Activated B cell treated with CpG ODN at 0.5 μM for 24 hours (primary cell): ENCODE measurements at regions not wholly inside any gene's neighbourhood (a gene's known extent, or its start where the extent isn't known, plus 50 kb on each side); places are given as distances from the start of the nearest gene placed in this dataset.
"Not testable (repeated sequence)": the region's sequence is repeated elsewhere in the genome, so short reads cannot be mapped to it uniquely, and the experiment has no call there.

Experiments
- ATAC-seq: fragments of 200-7000 bp; cut with Tn5 transposase; one replicate; pipeline ENCODE4 v1.10.0; 2021; ENCODE audit warnings: low read depth, mild to moderate bottlenecking, moderate library complexity
- CTCF ChIA-PET: fragments of 350-600 bp; sonication (Branson Sonifier 250); formaldehyde crosslinking; loops from one replicate; lab custom pipeline; 2021; ENCODE audit warnings: antibody characterized with exemption; lab: Charles Lee
- POLR2A ChIA-PET: fragments of 350-600 bp; sonication (Branson Sonifier 250); formaldehyde crosslinking; loops from one replicate; lab custom pipeline; 2021; ENCODE audit warnings: antibody characterized with exemption; lab: Charles Lee
- DNase-seq: peaks from one replicate; pipeline ENCODE4 v3.0.0; 2022
- H3K27ac Mint-ChIP-seq: one replicate; pipeline ENCODE4 v1.8.0; 2020; ENCODE audit warnings: mixed read lengths
- H3K27me3 Mint-ChIP-seq: one replicate; pipeline ENCODE4 v1.8.0; 2021; ENCODE audit warnings: mixed read lengths
- H3K36me3 Mint-ChIP-seq: one replicate; pipeline ENCODE4 v1.8.0; 2021; ENCODE audit warnings: low read depth, mixed read lengths
- H3K4me1 Mint-ChIP-seq: one replicate; pipeline ENCODE4 v1.8.0; 2021; ENCODE audit warnings: mixed read lengths
- H3K4me3 Mint-ChIP-seq: one replicate; pipeline ENCODE4 v1.8.0; 2020; ENCODE audit warnings: mild to moderate bottlenecking, mixed read lengths
- H3K9me3 Mint-ChIP-seq: one replicate; pipeline ENCODE4 v1.8.0; 2020; ENCODE audit warnings: mixed read lengths
- intact Hi-C: fragments of 100-400 bp; cut with micrococcal nuclease; formaldehyde crosslinking; loops from one replicate; pipeline ENCODE4 v1.15.1; 2024
- TF ChIP-seq, protein P1 (sequence below): fragments of 200-600 bp; IDR thresholded peaks from one replicate; pipeline ENCODE4 v1.8.0; 2022; ENCODE audit warnings: antibody characterized with exemption, mild to moderate bottlenecking

DNA sequence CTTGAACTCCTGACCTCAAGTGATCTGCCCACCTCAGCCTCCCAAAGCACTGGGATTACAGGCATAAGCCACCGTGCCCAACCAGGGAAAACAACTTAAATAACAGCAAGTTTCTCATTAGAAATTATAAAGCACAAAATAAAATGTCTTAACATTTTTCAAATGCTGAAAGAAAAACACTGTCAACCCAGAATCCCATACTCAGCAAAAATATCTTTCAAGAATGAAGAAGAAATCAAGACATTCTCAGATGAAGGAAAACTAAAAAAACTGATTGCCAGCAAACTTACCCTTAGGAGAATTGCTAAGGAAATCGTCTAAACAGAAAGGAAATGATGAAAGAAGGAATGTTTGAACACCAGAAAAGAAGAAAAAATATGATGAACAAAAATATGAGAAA is 191.1 kb upstream of the NR5A2 start:
- TF ChIP-seq, protein P1, sequence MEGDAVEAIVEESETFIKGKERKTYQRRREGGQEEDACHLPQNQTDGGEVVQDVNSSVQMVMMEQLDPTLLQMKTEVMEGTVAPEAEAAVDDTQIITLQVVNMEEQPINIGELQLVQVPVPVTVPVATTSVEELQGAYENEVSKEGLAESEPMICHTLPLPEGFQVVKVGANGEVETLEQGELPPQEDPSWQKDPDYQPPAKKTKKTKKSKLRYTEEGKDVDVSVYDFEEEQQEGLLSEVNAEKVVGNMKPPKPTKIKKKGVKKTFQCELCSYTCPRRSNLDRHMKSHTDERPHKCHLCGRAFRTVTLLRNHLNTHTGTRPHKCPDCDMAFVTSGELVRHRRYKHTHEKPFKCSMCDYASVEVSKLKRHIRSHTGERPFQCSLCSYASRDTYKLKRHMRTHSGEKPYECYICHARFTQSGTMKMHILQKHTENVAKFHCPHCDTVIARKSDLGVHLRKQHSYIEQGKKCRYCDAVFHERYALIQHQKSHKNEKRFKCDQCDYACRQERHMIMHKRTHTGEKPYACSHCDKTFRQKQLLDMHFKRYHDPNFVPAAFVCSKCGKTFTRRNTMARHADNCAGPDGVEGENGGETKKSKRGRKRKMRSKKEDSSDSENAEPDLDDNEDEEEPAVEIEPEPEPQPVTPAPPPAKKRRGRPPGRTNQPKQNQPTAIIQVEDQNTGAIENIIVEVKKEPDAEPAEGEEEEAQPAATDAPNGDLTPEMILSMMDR, result no peak
- Mint-ChIP-seq H3K4me3 (no peak overlapping the region), H3K27ac (no peak overlapping the region), H3K4me1 (no peaks in the 10 kb centered on the region), H3K9me3 (peaks cover 16% of the 10 kb centered on the region), H3K36me3 (peaks cover 1% of the 10 kb centered on the region), H3K27me3 (peaks cover 30% of the 10 kb centered on the region)
- no peak for DNase-seq
- ChIA-PET CTCF (no interaction called here), POLR2A (no interaction called here)
- no peak for ATAC-seq
- intact Hi-C loops, result no loop called here

DNA sequence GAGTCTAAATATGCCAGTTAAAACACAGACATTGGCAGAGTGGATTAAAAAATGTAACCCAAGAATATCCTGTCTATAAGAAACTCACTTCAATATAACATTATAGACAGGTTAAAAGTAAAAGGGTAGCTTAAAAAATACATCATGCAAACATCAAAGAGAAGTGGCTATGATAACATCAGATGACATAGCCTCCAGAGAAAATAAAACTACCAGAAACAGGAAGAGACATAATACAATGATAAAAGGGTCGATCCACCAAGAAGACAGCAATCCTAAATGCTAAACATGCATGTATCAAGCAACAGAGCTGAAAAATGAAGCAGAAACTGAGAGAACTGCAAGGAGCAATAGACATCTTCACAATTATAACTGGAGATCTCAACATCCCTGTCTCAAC is 190.2 kb upstream of the NR5A2 start:
- H3K9me3 Mint-ChIP-seq, result peaks cover 16% of the 10 kb centered on the region
- H3K27ac Mint-ChIP-seq, result no peak overlapping the region
- ChIA-PET POLR2A (no interaction called here), CTCF (no interaction called here)
- ATAC-seq (no peak), DNase-seq (no peak)
- no peaks in the 10 kb centered on the region for H3K4me1 Mint-ChIP-seq
- H3K27me3 Mint-ChIP-seq, result peaks cover 31% of the 10 kb centered on the region
- TF ChIP-seq, protein P1, result no peak
- H3K4me3 Mint-ChIP-seq, result no peak overlapping the region
- intact Hi-C loops, result no loop called here
- H3K36me3 Mint-ChIP-seq, result peaks cover 1% of the 10 kb centered on the region

DNA sequence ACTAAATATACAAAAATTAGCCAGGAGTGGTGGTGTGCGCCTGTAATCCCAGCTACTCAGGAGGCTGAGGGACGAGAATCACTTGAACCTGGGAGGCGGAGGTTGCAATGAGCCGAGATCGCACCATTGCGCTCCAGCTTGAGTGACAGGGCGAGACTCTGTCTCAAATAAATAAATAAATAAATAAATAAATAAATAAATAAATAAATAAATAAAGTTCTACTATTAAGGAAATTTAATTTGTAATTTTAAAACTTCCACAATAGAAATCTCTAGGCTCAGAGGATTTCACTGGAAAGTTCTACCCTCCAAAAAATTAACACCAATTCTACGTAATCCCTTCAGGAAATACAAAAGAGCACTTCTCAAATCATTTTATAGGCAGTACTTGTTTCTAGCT is 187.9 kb upstream of the NR5A2 start:
- CTCF ChIA-PET, DNase-seq, POLR2A ChIA-PET, H3K27ac Mint-ChIP-seq, ATAC-seq, H3K4me3 Mint-ChIP-seq, H3K36me3 Mint-ChIP-seq, intact Hi-C loops, H3K4me1 Mint-ChIP-seq: not testable (repeated sequence)
- Mint-ChIP-seq H3K9me3 (peaks cover 16% of the 10 kb centered on the region), H3K27me3 (peaks cover 25% of the 10 kb centered on the region)

DNA sequence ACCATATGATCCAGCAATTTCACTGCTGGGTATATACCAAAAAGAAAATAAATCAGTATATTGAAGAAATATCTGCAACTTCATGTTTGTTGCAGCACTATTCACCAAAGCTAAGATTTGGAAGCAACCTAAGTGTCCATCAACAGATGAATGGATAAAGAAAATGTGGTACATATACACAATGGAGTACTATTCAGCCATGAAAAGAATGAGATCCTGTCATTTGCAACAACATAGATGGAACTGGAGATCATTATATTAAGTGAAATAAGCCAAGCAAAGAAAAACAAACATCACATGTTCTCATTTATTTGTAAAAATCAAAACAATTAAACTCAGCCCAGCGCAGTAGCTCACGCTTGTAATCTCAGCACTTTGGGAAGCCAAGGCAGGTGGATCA is 184.4 kb upstream of the NR5A2 start:
- DNase-seq, POLR2A ChIA-PET, H3K9me3 Mint-ChIP-seq, H3K4me1 Mint-ChIP-seq, H3K4me3 Mint-ChIP-seq, intact Hi-C loops, H3K36me3 Mint-ChIP-seq, CTCF ChIA-PET, ATAC-seq, H3K27ac Mint-ChIP-seq: not testable (repeated sequence)
- peaks cover 11% of the 10 kb centered on the region for H3K27me3 Mint-ChIP-seq

DNA sequence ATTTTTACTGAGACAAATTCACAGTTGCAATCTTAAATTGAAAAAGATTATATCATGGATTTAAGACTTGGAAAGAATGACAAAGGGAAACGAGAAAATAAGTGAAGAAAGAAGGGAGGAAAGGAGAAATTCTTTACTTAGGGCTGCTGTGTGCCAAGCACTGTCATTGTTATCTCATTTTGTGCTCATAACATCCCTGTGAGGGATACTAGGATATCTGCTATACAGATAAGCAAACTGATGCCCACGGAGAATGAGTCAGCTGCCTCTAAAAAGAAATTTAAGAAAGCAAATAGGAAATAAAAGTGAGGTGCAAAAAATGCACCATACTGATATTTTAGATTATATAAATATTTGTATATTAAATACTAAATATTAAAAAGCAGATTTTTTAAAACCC is 183.6 kb upstream of the NR5A2 start:
- Mint-ChIP-seq H3K4me1 (no peaks in the 10 kb centered on the region), H3K4me3 (no peak overlapping the region)
- CTCF ChIA-PET, result no interaction called here

DNA sequence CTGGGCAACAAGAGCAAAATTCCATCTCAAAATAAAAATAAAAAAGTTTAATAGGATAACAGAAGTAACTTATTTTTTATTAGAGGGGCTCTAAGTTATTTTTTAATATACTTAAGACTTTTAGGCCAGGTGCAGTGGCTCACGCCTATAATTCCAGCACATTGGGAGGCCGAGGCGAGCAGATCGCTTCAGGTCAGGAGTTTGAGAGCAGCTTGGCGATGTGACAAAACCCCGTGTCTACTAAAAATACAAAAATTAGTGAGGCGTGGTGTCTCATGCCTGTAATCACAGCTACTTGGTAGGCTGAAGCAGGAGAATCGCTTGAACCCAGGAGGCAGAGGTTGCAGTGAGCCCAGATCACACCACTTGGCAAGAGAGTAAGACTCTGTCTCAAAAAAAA is 180.5 kb upstream of the NR5A2 start:
- no peak for DNase-seq
- CTCF ChIA-PET, result no interaction called here
- Mint-ChIP-seq H3K27me3 (peaks cover 15% of the 10 kb centered on the region), H3K36me3 (no peaks in the 10 kb centered on the region), H3K9me3 (no peaks in the 10 kb centered on the region), H3K4me1 (no peaks in the 10 kb centered on the region), H3K27ac (no peak overlapping the region), H3K4me3 (no peak overlapping the region)
- ATAC-seq, result no peak
- intact Hi-C loops, result no loop called here
- POLR2A ChIA-PET, result no interaction called here
- TF ChIP-seq, protein P1, result no peak

More for the DNA sequence above, 183.6 kb upstream of the NR5A2 start:
- TF ChIP-seq, protein P1, result no peak
- no peak for DNase-seq
- H3K27me3 Mint-ChIP-seq, result peaks cover 14% of the 10 kb centered on the region
- no peaks in the 10 kb centered on the region for H3K36me3 Mint-ChIP-seq
- H3K27ac Mint-ChIP-seq, result no peak overlapping the region
- POLR2A ChIA-PET, result no interaction called here
- H3K9me3 Mint-ChIP-seq, result peaks cover under 1% of the 10 kb centered on the region
- intact Hi-C loops, result no loop called here
- ATAC-seq, result no peak
